SU-DHL-6 (cell line): ENCODE measurements at regions not wholly inside any gene's neighbourhood (a gene's known extent, or its start where the extent isn't known, plus 50 kb on each side); places are given as distances from the start of the nearest gene placed in this dataset.

ENCODE experiments used
- EZH2phosphoT487 ChIP-seq: fragments of 200-600 bp; sonication (generic), shearing (Covaris generic); conservative IDR thresholded peaks from 2 replicates; pipeline ENCODE4 v1.6.1; 2018; ENCODE audit warnings: mild to moderate bottlenecking, antibody characterized with exemption, low read length, moderate library complexity, mixed read lengths
- TF ChIP-seq, protein P1 (sequence below): fragments of 200-600 bp; sonication (generic); IDR thresholded peaks from one replicate; pipeline ENCODE4 v1.5.1; 2017; ENCODE audit warnings: antibody characterized with exemption, mild to moderate bottlenecking, low read length, moderate library complexity; ENCODE audit not compliant: insufficient read depth, poor library complexity, severe bottlenecking

DNA sequence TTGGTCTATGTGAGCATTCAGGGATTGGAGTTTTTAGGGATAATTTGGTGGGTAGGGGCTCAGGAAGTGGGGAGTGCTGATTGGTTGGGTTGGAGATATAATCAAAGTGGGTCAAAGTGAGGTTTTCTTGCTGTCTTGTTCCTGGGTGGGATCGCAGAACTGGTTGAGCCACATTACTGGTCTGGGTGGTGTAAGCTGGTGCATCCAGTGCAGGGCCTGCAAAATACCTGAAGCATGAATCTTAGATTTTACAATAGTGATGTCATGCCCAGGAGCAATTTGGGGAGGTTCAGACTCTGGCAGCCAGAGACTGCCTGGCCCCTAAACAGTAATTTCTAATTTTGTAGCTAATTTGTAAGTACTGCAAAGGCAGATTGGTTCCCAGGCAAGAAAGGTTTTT is 665.6 kb upstream of the PRKX start:
- TF ChIP-seq, protein P1, sequence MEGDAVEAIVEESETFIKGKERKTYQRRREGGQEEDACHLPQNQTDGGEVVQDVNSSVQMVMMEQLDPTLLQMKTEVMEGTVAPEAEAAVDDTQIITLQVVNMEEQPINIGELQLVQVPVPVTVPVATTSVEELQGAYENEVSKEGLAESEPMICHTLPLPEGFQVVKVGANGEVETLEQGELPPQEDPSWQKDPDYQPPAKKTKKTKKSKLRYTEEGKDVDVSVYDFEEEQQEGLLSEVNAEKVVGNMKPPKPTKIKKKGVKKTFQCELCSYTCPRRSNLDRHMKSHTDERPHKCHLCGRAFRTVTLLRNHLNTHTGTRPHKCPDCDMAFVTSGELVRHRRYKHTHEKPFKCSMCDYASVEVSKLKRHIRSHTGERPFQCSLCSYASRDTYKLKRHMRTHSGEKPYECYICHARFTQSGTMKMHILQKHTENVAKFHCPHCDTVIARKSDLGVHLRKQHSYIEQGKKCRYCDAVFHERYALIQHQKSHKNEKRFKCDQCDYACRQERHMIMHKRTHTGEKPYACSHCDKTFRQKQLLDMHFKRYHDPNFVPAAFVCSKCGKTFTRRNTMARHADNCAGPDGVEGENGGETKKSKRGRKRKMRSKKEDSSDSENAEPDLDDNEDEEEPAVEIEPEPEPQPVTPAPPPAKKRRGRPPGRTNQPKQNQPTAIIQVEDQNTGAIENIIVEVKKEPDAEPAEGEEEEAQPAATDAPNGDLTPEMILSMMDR, result no peak
- no peak for TF ChIP-seq EZH2phosphoT487
